ENCODE measurements at regions not wholly inside any gene's neighbourhood (a gene's known extent, or its start where the extent isn't known, plus 50 kb on each side); places are given as distances from the start of the nearest gene placed in this dataset.

- TF ChIP-seq, protein P1, sequence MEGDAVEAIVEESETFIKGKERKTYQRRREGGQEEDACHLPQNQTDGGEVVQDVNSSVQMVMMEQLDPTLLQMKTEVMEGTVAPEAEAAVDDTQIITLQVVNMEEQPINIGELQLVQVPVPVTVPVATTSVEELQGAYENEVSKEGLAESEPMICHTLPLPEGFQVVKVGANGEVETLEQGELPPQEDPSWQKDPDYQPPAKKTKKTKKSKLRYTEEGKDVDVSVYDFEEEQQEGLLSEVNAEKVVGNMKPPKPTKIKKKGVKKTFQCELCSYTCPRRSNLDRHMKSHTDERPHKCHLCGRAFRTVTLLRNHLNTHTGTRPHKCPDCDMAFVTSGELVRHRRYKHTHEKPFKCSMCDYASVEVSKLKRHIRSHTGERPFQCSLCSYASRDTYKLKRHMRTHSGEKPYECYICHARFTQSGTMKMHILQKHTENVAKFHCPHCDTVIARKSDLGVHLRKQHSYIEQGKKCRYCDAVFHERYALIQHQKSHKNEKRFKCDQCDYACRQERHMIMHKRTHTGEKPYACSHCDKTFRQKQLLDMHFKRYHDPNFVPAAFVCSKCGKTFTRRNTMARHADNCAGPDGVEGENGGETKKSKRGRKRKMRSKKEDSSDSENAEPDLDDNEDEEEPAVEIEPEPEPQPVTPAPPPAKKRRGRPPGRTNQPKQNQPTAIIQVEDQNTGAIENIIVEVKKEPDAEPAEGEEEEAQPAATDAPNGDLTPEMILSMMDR (IDR thresholded peaks at IDR 0.05): no peak
- no peak for TF ChIP-seq REST (IDR thresholded peaks at IDR 0.05; ENCODE audit: insufficient read depth in 1 of 2, low read depth in 2 of 2, low read length in 1 of 2)
- no peak for TF ChIP-seq POLR2AphosphoS5 (IDR thresholded peaks at IDR 0.05; ENCODE audit: low read depth, low read length)
- TF ChIP-seq SIN3A (IDR thresholded peaks at IDR 0.05; ENCODE audit: borderline replicate concordance, insufficient read depth, low read depth, low read length): no peak
Observed at GRCh38 chr16:79756571-79756970, 156.0 kb upstream of the MAF start.
